Osteoblast (primary cell): ENCODE measurements at regions not wholly inside any gene's neighbourhood (a gene's known extent, or its start where the extent isn't known, plus 50 kb on each side); places are given as distances from the start of the nearest gene placed in this dataset.

Experiments
- DNase-seq: peaks from one replicate; pipeline ENCODE4 v3.0.0; 2011; ENCODE audit warnings: low spot score, mixed read lengths; ENCODE audit not compliant: insufficient read length; ENCODE audit errors: missing footprints
- H2AFZ ChIP-seq: 2 replicates; pipeline ENCODE4 v1.6.0; 2011; ENCODE audit warnings: mild to moderate bottlenecking, low read length
- H3K27ac ChIP-seq: 2 replicates; pipeline ENCODE4 v1.5.1; 2011; ENCODE audit warnings: mild to moderate bottlenecking, low read depth, low read length, moderate library complexity
- H3K27me3 ChIP-seq: 2 replicates; pipeline ENCODE4 v1.6.0; 2012; ENCODE audit warnings: mild to moderate bottlenecking, control low read depth, inconsistent platforms, low read length, moderate library complexity; ENCODE audit not compliant: insufficient read depth
- H3K36me3 ChIP-seq: 2 replicates; pipeline ENCODE4 v1.5.1; 2011; ENCODE audit warnings: mild to moderate bottlenecking, low read length, control low read depth, moderate library complexity; ENCODE audit not compliant: insufficient read depth
- H3K4me1 ChIP-seq: 2 replicates; pipeline ENCODE4 v1.5.1; 2011; ENCODE audit warnings: mild to moderate bottlenecking, low read length, control low read depth, moderate library complexity; ENCODE audit not compliant: insufficient read depth
- H3K4me2 ChIP-seq: 2 replicates; pipeline ENCODE4 v1.6.0; 2011; ENCODE audit warnings: mild to moderate bottlenecking, low read length; ENCODE audit not compliant: insufficient read depth
- H3K4me3 ChIP-seq: fragments of 200-600 bp; sonication (generic); 3 replicates; pipeline ENCODE4 v1.5.1; 2012; ENCODE audit warnings: mild to moderate bottlenecking, low read length, inconsistent platforms; ENCODE audit not compliant: insufficient read depth
- H3K79me2 ChIP-seq: 2 replicates; pipeline ENCODE4 v1.6.0; 2012; ENCODE audit warnings: mild to moderate bottlenecking, low read length, control low read depth, inconsistent platforms; ENCODE audit not compliant: insufficient read depth
- H3K9me3 ChIP-seq: 2 replicates; pipeline ENCODE4 v1.5.1; 2011; ENCODE audit warnings: low read depth, low read length, control low read depth
- H4K20me1 ChIP-seq: 2 replicates; pipeline ENCODE4 v1.6.0; 2012; ENCODE audit warnings: mild to moderate bottlenecking, low read length, control low read depth; ENCODE audit not compliant: insufficient read depth
- CTCF ChIP-seq: IDR thresholded peaks from 2 replicates; pipeline ENCODE4 v1.5.1; 2011; ENCODE audit warnings: mild to moderate bottlenecking, low read depth, low read length, moderate library complexity; ENCODE audit errors: extremely low read depth

GRCh38 chr16:80324371-80324770, 216.4 kb upstream of the DYNLRB2 start:
- H3K36me3 ChIP-seq, result no peaks in the 10 kb centered on the region
- H3K4me2 ChIP-seq, result no peak overlapping the region
- no peaks in the 10 kb centered on the region for H3K9me3 ChIP-seq
- H2AFZ ChIP-seq, result no peak overlapping the region
- no peak for TF ChIP-seq CTCF
- no peak overlapping the region for H3K4me3 ChIP-seq
- H3K4me1 ChIP-seq, result no peaks in the 10 kb centered on the region
- DNase-seq, result no peak
- H3K79me2 ChIP-seq, result no peaks in the 10 kb centered on the region
- no peak overlapping the region for H3K27ac ChIP-seq
- H4K20me1 ChIP-seq, result no peaks in the 10 kb centered on the region
- H3K27me3 ChIP-seq, result peaks cover 11% of the 10 kb centered on the region

DNA sequence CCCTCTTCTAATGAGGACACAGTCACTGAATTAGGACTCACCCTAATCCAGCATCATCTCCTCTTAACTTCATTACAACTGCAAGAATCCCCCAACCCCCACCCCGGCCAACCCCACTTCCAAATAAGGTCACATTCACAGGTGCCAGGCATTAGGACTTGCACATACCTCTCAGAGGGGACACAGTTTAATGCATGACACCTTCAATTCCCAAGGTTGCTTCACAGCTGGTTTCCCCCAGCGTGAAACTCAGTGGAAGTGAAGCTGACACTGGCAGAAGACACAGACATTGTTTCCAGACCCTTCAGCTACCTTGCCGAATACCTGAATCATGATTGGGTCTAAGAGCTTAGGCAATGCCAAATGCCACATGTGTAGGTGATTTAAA, 217.0 kb upstream of the DYNLRB2 start:
- Histone ChIP-seq H3K36me3 (no peaks in the 10 kb centered on the region), H3K27me3 (peaks cover 11% of the 10 kb centered on the region), H3K79me2 (no peaks in the 10 kb centered on the region), H2AFZ (no peak overlapping the region), H4K20me1 (no peaks in the 10 kb centered on the region), H3K9me3 (no peaks in the 10 kb centered on the region), H3K4me1 (no peaks in the 10 kb centered on the region), H3K4me2 (no peak overlapping the region), H3K4me3 (no peak overlapping the region), H3K27ac (no peak overlapping the region)
- DNase-seq, result no peak
- TF ChIP-seq CTCF, result no peak

DNA sequence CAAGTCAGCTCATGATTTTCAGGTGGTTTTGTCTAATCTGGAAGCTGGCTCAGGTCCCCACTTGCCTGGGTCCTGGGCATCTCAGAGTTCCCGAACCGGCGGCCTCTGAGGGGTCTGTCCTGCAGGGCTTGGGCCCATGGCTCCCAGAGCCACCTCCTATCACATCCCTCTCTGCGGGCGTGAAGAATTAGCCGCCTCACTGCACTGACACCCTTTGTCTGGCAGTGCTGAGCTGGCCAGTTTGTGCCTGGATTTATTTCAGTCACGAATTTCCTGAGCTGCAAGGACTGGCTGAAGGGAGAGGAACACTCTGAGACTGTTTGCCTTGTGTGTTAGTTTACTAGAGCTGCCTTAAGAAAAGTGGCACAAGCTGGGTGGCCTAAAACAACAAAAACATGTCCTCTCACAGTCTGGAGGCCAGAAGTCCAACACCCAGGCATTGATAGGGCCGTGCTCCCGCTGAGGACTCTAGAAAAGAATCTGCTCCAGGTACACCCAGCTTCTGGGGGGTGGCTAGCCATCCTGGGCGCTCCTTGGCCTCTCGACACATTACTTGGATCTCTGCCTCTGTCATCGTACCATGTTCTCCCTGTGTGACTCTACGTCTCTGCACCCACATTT, 217.5 kb upstream of the DYNLRB2 start:
- Histone ChIP-seq H2AFZ (no peak overlapping the region), H3K4me1 (no peaks in the 10 kb centered on the region), H3K4me3 (no peak overlapping the region), H3K36me3 (no peaks in the 10 kb centered on the region), H3K4me2 (no peak overlapping the region), H3K27ac (no peak overlapping the region), H4K20me1 (no peaks in the 10 kb centered on the region), H3K9me3 (no peaks in the 10 kb centered on the region), H3K27me3 (peaks cover 11% of the 10 kb centered on the region), H3K79me2 (no peaks in the 10 kb centered on the region)
- no peak for DNase-seq
- TF ChIP-seq CTCF, result no peak

DNA sequence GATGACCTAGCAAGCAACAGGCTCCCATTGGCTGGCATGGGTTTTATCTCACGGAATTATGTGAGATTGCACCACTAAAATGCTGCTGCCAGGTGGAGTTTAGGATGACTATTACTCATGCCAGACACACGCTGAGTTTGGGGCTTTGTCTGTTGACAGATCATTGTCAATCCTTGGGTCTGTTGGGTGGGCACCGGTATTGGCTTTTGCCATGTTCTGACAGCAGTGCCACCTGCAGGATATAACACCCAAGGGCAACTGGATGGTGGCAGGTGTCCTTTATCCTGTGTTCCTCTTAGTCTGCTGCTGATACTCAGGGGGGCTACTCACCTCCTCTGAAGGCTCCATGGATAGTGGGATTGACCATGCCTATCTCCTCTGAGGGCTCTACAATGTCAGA, 221.6 kb upstream of the DYNLRB2 start:
- Histone ChIP-seq H3K4me3 (no peak overlapping the region), H3K4me1 (no peaks in the 10 kb centered on the region), H2AFZ (no peak overlapping the region), H3K36me3 (no peaks in the 10 kb centered on the region), H3K27ac (no peak overlapping the region), H3K9me3 (no peaks in the 10 kb centered on the region), H4K20me1 (no peaks in the 10 kb centered on the region), H3K79me2 (no peaks in the 10 kb centered on the region), H3K27me3 (peaks cover 4% of the 10 kb centered on the region), H3K4me2 (no peak overlapping the region)
- no peak for DNase-seq
- TF ChIP-seq CTCF, result peak; percentile 17
